Stomach (tissue), 8 donors: ENCODE measurements at regions not wholly inside any gene's neighbourhood (a gene's known extent, or its start where the extent isn't known, plus 50 kb on each side); places are given as distances from the start of the nearest gene placed in this dataset.
A peak's percentile ranks its signal among the peaks of the same experiment; 100 is the strongest.

Source experiments
- DNase-seq, 2 donors: peaks; one replicate each; pipeline versions ENCODE4 v3.0.0 to v3.0.0-alpha.2; 2013 to 2019
- H3K27ac ChIP-seq, 5 donors: fragments of 200-600 bp in 4 of 5; sonication (generic) in 4 of 5; one replicate each; pipeline ENCODE4 v1.5.1; 2013 to 2019; ENCODE audit warnings: mild to moderate bottlenecking in 1 of 5, moderate library complexity in 1 of 5
- H3K27me3 ChIP-seq, 3 donors: fragments of 200-600 bp; sonication (generic); one replicate each; pipeline ENCODE4 v1.5.1; 2017 to 2019; ENCODE audit warnings: mixed run types in 1 of 3
- H3K36me3 ChIP-seq, 4 donors: fragments of 200-600 bp; sonication (generic); 1 replicate in 3 of 4; 2 replicates in 1 of 4; pipeline ENCODE4 v1.5.1; 2016 to 2019
- H3K4me1 ChIP-seq, 4 donors: fragments of 200-600 bp; sonication (generic); one replicate each; pipeline ENCODE4 v1.5.1; 2016 to 2019
- H3K4me3 ChIP-seq, 4 donors: fragments of 200-600 bp; sonication (generic) in 3 of 4; one replicate each; pipeline ENCODE4 v1.5.1; 2016 to 2019; ENCODE audit warnings: mild to moderate bottlenecking in 1 of 4
- H3K9me3 ChIP-seq, 4 donors: fragments of 200-600 bp; sonication (generic); one replicate each; pipeline ENCODE4 v1.5.1; 2016 to 2019
- EP300 ChIP-seq: sonication (generic); formaldehyde crosslinking; IDR thresholded peaks from one replicate; pipeline ENCODE4 v1.6.1; 2017; ENCODE audit warnings: antibody characterized with exemption
- POLR2A ChIP-seq, 4 donors: fragments of 450-650 bp; IDR thresholded peaks; one replicate each; pipeline ENCODE4 v1.6.1; 2016; ENCODE audit warnings: antibody characterized with exemption in 4 of 4, control low read depth in 2 of 4, mild to moderate bottlenecking in 1 of 4, moderate library complexity in 1 of 4
- POLR2AphosphoS5 ChIP-seq, 3 donors: sonication (generic); formaldehyde crosslinking; IDR thresholded peaks; one replicate each; pipeline ENCODE4 v1.6.1; 2016; ENCODE audit warnings: antibody characterized with exemption in 3 of 3
- WGBS, 5 donors: extraction: QIAGEN DNeasy Blood & Tissue Kit in 3 of 5; methylation state at CpG; one replicate each; pipeline versions ENCODE4 v1.1.5 to v1.1.7; 2013 to 2018; 5-methylcytosine and 5-hydroxymethylcytosine counted together
- intact Hi-C: fragments of 100-400 bp; cut with DNase I; formaldehyde crosslinking; loops from one replicate; pipeline ENCODE4 v1.15.1; 2023; ENCODE audit warnings: low total_unique reads
- TF ChIP-seq, protein P1 (sequence below), 7 experiments: fragments of 450-650 bp in 4 of 7; fragments of 200-600 bp in 3 of 7; sonication (generic) in 3 of 7; IDR thresholded peaks; one replicate each; pipeline ENCODE4 v1.5.1; 2016 to 2019; ENCODE audit warnings: antibody characterized with exemption in 7 of 7, control low read depth in 2 of 7, mild to moderate bottlenecking in 1 of 7
- donor health status: healthy with polysubstance abuse.
- donor health status: Bipolar disorder and iron deficiency.
- donor health status: healthy.

DNA sequence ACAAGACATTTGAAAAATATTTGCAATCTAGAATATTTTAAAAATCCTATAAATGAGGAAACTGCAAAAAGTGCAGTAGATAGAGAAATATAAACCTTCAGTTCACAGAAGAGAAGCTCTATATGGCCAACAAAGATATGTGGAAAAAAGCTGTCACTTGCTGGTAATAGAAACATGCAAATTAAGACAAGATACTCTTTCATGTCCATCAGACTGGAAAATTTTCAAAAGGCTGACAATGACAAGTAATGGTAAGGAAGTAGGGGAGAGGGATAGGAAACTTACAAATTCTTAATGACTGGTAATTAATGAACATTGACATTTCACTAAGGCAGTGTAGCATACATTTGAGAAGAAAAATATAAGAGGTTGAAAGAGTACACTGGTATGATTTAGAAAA lies 147.9 kb downstream of the MRPL39 start:
- TF ChIP-seq POLR2A (IDR thresholded peaks at IDR 0.05) (no peak), POLR2AphosphoS5 (IDR thresholded peaks at IDR 0.05) (no peak), EP300 (no peak)
- TF ChIP-seq, protein P1, sequence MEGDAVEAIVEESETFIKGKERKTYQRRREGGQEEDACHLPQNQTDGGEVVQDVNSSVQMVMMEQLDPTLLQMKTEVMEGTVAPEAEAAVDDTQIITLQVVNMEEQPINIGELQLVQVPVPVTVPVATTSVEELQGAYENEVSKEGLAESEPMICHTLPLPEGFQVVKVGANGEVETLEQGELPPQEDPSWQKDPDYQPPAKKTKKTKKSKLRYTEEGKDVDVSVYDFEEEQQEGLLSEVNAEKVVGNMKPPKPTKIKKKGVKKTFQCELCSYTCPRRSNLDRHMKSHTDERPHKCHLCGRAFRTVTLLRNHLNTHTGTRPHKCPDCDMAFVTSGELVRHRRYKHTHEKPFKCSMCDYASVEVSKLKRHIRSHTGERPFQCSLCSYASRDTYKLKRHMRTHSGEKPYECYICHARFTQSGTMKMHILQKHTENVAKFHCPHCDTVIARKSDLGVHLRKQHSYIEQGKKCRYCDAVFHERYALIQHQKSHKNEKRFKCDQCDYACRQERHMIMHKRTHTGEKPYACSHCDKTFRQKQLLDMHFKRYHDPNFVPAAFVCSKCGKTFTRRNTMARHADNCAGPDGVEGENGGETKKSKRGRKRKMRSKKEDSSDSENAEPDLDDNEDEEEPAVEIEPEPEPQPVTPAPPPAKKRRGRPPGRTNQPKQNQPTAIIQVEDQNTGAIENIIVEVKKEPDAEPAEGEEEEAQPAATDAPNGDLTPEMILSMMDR (IDR thresholded peaks at IDR 0.05): no peak
- Histone ChIP-seq H3K27me3 (no peaks in the 10 kb centered on the region), H3K4me3 (no peak overlapping the region), H3K9me3 (no peaks in the 10 kb centered on the region), H3K4me1 (peaks cover 0 to 20% (median 12%) of the 10 kb centered on the region in 4 donors), H3K36me3 (no peaks in the 10 kb centered on the region), H3K27ac (no peak overlapping the region)
- no peak for DNase-seq
- intact Hi-C loops: no loop called here

DNA sequence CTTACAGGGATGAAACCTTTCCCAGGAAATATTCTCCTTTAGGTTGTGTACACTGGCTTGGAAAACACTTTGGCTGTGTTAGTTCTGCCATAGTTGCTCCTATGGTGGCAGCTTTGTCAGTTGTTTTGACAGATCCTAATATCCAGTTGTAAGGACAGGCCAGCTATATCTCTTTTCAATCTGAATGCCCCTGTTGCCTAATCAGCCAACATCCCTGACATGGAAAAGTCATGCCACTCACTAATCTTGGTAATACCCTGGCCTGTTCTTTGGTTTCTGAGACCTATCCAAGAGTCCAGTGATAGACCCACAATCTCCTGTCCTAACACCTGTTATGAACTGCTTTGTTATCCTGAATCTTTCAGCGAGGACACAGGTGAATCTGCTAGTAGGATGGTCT lies 148.8 kb downstream of the MRPL39 start:
- Histone ChIP-seq H3K4me1 (peaks cover 0 to 20% (median 12%) of the 10 kb centered on the region in 4 donors), H3K27ac (no peak overlapping the region), H3K36me3 (no peaks in the 10 kb centered on the region), H3K9me3 (no peaks in the 10 kb centered on the region), H3K4me3 (no peak overlapping the region), H3K27me3 (no peaks in the 10 kb centered on the region)
- no peak for DNase-seq
- 77 to 91% (median 82%) methylated on average over 1 of the region's 1 CpG for WGBS, 5 donors
- TF ChIP-seq, protein P1 (IDR thresholded peaks at IDR 0.05): no peak
- no peak for TF ChIP-seq POLR2A (IDR thresholded peaks at IDR 0.05)
- TF ChIP-seq POLR2AphosphoS5 (IDR thresholded peaks at IDR 0.05): no peak
- TF ChIP-seq EP300: no peak
- intact Hi-C loops: no loop called here

DNA sequence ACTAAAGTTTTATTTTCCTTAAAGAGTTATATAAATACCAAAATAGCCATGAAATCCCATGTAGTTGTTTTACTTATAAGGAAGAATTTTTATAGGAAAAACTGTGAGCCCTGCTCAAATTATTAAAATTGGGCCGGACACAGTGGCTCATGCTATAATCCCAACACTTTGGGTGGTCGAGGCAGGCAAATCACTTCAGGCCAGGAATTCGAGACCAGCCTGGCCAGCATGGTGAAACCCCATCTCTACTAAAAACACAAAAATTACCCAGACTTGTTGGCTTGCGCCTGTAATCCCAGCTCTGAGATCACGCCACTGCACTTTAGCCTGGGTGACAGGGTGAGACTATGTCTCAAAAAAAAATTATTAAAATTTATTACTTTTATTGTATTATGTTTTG lies 149.3 kb downstream of the MRPL39 start:
- intact Hi-C loops: no loop called here
- no peaks in the 10 kb centered on the region for H3K27me3 ChIP-seq
- H3K4me3 ChIP-seq: no peak overlapping the region
- no peak for TF ChIP-seq EP300
- WGBS, 5 donors: 84 to 91% (median 90%) methylated on average over 5 of the region's 5 CpGs
- DNase-seq: no peak
- no peaks in the 10 kb centered on the region for H3K9me3 ChIP-seq
- H3K4me1 ChIP-seq: peaks cover 0 to 20% (median 12%) of the 10 kb centered on the region in 4 donors
- H3K36me3 ChIP-seq: no peaks in the 10 kb centered on the region
- peak overlapping the region in 1 of 5 donors; percentile 75 for H3K27ac ChIP-seq

DNA sequence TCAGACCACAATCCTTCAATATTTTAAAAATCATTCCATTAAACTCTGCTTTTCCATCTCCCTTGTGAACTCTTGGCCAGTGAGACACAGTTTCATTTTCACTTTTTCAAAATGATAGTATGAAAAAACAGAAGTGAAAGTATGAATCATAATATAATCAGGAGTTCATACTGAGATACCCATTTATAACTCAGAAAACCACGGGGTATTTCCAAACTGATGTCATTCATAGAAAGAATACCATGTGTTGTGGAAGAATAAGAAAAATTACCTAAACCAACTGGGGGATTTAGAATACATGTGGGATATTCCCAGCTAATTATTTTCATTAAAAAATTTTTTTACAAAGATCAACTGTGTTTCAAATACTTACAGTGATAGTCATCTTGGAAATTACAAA lies 149.9 kb downstream of the MRPL39 start:
- Histone ChIP-seq H3K4me3 (no peak overlapping the region), H3K36me3 (no peaks in the 10 kb centered on the region), H3K9me3 (no peaks in the 10 kb centered on the region), H3K4me1 (peaks cover 0 to 20% (median 12%) of the 10 kb centered on the region in 4 donors), H3K27ac (peak overlapping the region in 3 of 5 donors; percentile 5 to 75 (median 35)), H3K27me3 (no peaks in the 10 kb centered on the region)
- intact Hi-C loops: no loop called here
- 0 to 3% (median 0%) methylated on average over 1 of the region's 1 CpG for WGBS, 5 donors
- DNase-seq: peak in 1 of 2 donors; percentile 64
- TF ChIP-seq POLR2A (IDR thresholded peaks at IDR 0.05): no peak
- no peak for TF ChIP-seq EP300
- TF ChIP-seq, protein P1 (IDR thresholded peaks at IDR 0.05): no peak
- no peak for TF ChIP-seq POLR2AphosphoS5 (IDR thresholded peaks at IDR 0.05)

DNA sequence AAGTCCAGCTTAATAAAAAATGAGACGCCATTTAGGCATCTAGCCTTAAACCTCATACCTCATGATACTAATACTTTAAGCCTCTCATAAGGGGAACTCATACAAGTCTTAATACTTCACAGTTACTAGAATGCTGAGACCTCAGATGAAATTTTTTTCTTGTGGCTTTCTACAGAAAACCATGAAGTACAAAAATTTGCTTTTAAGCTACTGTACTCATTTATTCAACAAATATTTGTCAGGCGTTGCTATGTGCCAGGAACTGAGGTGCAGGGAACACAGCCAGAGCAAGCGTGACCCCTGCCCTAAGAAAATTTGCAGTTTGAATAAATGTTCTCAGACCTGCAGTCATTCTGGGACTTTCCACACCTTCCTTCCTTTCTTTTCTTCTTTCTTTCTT lies 150.6 kb downstream of the MRPL39 start:
- H3K4me3 ChIP-seq: no peak overlapping the region
- 22 to 38% (median 33%) methylated on average over 3 of the region's 3 CpGs for WGBS, 5 donors

More for the DNA sequence above, 150.6 kb downstream of the MRPL39 start:
- Histone ChIP-seq H3K36me3 (no peaks in the 10 kb centered on the region), H3K4me1 (peaks cover 0 to 20% (median 12%) of the 10 kb centered on the region in 4 donors), H3K27me3 (no peaks in the 10 kb centered on the region), H3K27ac (peak overlapping the region in 3 of 5 donors; percentile 5 to 75 (median 35)), H3K9me3 (no peaks in the 10 kb centered on the region)
- TF ChIP-seq POLR2A (IDR thresholded peaks at IDR 0.05) (no peak), EP300 (no peak), POLR2AphosphoS5 (IDR thresholded peaks at IDR 0.05) (no peak)
- TF ChIP-seq, protein P1 (IDR thresholded peaks at IDR 0.05): no peak
- peak; percentile 14 to 47 for DNase-seq
- intact Hi-C loops: no loop called here
